Kidney tubule cell (primary cell): ENCODE measurements at regions not wholly inside any gene's neighbourhood (a gene's known extent, or its start where the extent isn't known, plus 50 kb on each side); places are given as distances from the start of the nearest gene placed in this dataset.
A peak's percentile ranks its signal among the peaks of the same experiment; 100 is the strongest.
"Not testable (repeated sequence)": the region's sequence is repeated elsewhere in the genome, so short reads cannot be mapped to it uniquely, and the experiment has no call there.

Experiments
- DNase-seq: peaks from one replicate; pipeline ENCODE4 v3.0.0-alpha.2; 2018; ENCODE audit warnings: low spot score

DNA sequence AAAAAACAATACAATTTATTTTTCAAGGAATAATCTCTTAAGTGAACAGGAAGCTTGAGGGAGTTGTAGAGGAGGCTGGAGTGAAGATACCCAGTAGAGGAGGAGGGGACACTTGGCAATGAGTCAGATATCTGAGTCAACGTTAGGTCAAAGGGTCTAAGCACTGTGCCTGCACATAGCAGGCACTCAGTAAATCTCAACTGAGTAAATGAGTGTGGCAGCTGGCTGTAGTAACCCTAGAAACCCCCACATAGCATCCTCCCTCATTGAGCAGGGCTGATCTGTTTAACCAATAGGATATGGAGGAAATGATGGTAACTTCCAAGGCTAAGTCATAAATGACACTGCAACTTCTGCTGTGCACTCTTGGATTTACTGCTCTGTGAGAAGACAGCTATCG lies 186.0 kb upstream of the FAM241A start:
- peak; percentile 84 for DNase-seq

DNA sequence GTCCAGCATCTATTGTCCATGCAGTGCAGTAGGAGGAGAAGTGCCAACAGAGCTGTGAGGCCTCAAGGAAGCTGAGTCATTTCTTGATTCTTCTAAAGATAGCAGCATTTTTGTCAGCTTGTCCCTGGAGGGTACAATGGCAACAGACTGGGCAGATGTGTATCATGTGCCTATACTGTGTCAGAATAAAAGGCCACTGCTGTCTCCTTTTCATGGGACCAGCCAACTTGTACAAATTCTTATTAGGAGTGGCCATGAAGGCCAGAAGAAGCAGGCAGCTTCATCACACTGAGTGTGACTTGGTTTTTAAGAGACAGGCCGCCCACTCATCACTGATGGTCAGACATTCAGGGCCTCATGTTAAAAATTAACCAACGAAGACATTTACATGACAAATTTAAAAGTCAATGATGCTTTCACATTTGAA lies 185.0 kb upstream of the FAM241A start:
- DNase-seq, result peak; percentile 30

DNA sequence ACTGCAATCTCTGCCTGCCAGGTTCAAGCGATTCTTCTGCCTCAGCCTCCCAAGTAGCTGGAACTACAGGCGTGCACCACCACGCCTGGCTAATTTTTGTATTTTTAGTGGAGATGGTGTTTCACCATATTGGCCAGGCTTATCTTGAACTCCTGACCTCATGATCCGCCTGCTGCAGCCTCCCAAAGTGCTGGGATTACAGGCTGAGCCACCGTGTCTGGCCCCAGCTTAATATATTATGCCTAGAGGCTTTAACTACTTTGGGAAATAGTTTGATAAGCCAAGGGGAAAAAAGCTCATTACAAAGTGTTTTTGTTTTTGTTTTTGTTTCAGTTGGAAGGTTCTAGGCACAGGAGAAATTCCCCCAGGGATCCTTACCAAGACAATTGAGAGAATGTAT lies 184.2 kb upstream of the FAM241A start:
- not testable (repeated sequence) for DNase-seq

DNA sequence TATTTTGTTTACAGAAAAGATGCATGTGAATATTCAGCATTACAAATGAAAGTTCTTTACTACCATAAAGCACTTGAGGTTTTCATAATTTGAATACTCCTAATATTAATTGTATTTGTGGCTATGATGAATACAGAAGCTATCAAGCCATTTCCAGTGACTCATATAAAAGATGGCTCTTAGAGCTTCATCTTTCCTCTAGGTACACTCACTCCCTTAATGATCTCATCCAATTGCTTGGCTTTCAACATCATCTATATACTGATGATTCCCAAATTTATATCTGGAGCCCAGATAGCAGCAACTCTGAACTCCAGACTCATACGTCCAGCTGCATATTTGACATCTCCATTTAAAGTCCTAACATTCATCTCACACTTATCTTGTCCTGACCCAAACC lies 183.4 kb upstream of the FAM241A start:
- no peak for DNase-seq

DNA sequence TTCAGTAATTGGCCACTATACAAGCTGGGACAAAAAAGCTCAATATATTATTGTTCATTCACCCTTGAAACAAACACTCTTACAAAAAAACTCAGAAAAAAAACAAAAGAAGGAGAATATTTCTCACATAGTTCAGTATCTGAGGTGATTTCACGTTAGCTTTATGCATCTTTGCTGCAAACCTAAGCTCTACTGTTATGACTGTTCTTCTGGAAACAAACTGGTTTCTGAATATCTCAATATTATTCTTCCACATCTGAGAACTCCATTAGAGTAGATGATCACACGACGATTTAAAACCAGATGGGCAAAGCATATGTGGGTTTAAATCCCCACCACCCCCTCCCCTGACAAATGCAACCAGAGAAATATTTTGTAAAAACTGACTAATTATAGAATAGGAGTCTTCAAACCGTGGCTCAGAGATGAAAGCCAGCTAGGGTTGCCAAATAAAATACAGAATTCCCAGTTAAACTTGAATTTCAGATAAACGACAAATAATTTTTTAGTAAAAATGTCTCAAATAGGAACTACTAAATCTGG lies 182.0 kb upstream of the FAM241A start:
- DNase-seq, result no peak

DNA sequence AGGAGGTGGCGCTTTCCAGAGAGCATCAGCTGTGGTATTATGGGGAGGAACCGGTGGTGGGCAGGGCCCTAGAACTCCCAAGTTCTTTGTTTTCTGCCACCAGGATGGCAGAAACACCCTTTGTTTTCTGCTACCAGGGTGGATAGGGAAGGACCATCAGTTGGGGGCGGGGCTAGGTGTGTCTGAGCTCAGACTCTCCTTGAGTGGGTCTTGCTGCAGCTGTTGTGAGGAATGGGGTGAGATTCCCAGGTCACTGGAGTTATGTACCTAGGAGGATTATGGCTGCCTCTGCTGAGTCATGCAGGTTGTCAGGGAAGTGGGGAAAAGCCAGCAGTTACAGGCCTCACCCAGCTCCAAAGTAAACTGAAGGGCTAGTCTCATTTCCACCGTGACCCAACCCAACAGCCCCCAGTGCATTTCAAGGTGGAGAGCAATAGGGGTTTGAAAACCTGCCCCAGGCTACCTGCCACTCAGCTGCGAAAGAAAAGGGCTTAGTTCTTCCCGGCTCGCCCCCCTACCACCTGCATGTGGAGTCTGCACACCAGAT lies 167.8 kb upstream of the FAM241A start:
- no peak for DNase-seq

DNA sequence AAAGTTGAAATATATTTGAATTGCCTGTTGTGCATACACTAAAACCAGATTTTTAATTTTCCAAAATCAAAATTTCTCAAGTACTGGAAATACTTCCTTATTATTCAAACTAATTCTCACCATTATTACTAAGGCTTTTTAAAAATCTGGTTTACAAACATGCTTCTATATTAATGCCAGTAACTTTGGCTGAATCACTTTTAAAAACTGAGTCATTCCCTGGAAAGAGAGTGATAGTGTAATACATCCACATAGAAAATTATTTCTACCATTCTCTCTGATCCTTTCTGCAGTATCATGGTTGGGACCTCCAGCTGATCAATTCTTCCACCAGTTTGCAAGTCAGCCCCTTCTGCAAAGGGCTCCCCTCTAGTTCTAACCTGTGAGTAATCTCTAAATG lies 165.3 kb upstream of the FAM241A start:
- DNase-seq, result no peak

DNA sequence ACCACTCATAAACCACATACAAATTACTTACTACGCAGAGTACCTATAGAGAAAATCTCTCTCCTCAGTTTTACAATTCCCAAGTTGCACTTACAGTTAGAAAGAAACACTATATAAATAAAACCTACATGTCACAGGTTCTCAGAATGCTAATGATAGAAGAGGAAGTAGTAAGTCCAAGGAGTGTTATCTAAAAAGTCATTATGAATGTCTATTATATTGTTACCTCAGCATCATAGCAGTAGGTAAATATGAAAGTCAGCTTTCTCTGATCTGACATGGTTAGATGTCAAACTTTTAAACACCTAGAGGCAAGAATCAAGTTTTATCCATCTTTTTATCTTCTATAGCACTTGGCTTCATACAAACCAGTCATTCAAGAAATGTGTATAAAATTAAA lies 163.2 kb upstream of the FAM241A start:
- DNase-seq, result no peak

DNA sequence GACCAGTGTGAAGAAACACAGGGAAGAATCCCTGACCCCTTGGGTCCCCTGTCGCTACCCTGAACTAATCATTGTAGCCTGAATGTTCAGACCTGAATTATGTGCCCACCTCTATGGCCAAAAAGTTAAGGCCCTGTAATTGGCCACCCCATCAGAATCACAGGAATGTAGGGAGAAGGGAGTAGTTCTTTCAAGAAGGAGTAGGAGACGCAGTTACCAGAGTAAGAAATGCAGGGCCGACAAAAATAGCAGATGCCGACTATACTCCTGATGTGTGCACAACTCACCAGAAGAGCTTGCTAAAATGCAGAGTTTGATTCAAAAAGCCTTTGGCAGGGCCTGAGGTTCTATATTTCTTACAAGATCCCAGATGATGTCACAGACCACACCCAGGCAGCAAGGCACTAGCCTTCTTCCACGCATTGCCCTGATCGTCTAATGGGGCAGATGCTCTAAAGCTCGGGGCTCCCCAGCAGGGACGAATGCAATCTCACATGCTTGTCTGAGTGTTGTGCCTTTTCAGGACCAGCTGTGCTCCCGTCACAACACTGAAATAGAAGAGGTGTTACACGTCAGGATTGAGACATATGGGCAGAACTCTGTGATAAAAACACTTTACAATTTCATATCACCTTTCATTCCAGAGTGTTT lies 161.0 kb upstream of the FAM241A start:
- no peak for DNase-seq

DNA sequence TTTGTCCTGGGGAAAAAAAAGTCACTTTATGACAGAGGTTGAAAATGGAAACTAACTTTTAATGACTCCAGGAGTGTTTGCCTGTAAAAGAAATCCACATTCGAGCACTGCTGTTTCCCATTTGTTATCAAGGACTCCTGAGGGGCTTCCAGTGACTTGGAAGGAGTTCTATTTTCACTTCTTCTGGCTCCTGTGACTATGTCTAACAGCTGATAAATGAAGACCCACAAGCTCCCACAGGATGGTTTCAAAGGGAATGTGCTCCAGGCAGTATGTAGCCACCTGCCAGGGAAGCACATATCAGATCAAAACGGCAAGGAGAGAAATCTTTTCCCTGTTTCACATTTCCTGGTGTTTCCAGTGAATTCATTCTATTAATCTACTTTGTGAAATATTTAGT lies 159.8 kb upstream of the FAM241A start:
- DNase-seq, result no peak

DNA sequence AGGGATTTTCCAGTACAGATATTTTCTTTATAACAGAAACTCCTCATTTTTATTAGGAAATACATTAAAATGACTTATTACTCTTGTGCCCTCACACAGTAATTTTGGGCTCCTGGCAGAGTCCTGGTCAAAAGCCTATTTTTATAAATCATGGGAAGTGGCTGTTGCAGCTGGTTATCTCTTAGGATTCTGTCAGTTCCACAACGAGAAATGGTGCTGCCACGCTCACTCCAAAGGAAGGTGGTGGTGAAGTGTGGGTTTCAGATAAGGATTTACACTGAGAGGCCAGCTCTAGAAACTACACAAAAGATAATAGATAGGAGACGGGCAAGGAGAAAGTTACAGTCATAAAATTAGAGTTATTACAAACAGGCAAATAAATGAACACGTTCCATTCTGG lies 159.2 kb upstream of the FAM241A start:
- no peak for DNase-seq

DNA sequence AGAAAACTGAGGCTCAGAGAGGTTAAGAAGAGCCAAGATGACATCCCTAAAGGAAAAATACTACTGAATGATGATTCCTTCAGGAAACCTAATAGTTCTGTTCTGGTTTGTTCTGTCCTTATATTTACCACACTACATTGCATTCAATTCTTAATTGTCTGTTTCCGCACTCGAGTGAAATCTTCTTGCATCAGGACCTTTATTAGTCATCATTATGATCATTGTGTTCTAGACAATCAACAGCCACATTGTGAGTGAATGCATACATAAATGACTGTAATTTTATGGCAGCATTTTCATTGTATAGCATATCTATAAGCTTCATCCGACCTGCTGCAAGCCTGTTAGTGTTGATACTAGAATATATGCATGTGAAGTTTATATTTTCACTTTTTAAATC lies 156.7 kb upstream of the FAM241A start:
- DNase-seq, result no peak

DNA sequence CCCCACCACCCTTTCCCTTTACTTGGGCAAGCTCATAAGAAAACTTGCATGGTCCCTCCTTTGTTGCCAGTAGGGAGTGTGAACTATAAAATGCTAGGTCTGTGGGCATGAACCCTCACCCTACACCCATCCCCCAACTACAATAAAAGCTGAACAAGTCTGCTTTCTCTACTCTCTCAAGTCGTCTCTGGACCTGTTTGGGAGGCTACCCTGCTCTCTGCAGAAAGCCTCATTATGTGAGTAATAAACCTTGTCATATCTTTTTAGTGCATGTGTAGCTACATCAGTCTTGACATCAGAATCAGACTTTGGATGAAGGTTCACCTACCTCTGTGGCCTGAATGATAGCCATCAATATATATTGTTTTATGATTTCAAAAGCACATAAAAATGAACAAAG lies 155.4 kb upstream of the FAM241A start:
- DNase-seq, result no peak

DNA sequence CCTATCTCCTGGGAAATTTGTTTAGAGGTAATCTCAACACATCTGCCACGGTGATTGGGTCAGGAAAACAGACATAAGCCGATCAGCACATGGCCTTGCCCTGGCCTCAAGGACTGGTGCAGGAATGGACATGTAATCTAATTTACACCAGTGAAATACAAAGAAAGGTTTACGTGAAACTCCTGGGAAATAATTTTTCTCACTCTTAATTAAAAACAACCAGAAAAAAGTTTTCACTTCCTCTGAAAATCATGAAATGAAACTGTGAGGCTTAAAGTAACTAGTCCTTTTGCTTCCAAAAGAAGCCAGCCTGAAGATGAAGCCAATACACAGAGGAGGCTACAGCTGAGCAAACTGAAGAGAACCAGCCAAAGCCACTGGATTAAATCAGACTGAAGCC lies 154.1 kb upstream of the FAM241A start:
- no peak for DNase-seq

DNA sequence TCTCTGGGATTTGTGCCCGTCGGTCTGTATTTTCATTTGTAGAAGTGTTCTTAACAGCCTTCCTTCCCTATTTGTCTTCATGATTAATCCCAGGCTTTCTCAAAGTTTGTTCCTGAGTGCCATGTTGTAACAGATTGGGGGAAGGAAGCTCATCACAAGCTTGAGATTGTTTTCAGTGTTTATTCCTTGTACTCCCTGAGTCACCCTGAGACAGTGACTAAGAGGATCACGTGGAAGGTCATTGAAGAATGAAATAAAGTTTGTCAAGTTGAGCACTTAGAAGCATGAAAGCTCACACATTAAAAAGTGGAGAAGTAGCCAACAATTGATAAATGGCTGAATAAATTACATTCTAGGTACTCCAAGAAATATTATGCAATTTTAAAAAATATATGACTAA lies 153.5 kb upstream of the FAM241A start:
- peak; percentile 71 for DNase-seq

DNA sequence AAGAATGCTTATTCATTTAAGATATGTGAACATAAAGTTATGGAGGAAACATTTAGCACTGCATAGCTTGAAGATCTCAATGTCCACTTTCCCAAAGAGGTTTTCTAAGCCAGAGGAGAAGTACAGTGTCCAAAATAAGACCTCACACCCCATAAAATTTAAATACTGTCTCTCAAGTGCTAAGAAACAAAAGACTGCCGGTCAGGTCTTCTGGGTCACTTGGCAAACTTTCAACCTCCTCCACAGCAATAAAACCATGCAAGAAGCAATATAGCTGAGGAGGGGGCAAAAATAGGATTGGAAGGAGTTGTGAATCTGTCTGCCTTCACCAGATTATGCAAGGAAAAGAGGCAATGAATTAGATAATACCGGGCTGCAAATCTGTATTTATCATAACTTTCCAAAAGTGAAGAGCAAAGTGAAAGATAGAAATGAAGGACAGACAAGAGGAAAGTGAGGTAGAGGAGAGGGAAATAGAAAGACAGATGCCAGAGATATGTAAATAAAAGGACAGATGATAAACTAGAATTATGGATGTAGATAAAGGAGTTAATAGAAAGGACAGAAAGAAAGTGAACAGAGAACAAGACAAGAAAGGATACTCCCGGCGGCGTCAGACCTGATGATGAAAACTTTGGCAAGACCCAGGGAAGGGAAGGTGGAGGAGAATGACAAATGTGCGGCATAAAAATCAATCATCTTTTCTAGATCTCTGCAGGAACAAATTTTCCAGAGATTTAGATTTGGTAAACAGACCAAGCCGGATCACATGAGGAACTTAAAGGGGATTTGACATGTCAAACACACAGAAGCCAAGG lies 152.7 kb upstream of the FAM241A start:
- DNase-seq, result no peak

DNA sequence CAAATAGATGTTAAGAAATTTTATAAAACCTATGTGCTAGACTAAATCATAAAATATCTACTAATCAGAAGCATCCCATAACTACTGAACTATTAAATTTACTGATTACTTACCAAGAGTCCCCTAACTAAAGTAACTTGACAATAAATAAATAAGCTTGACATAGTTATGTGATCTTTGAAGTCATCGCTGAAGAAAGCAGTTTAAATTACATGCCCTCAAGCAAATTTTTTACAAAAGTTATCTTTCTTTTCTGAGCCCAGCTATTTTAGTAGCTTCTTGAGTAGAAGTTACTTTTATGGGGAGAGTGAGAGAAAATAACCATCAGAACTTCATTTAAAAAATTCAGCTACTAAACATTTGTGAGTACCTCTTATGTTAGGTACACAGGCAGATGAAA lies 150.9 kb upstream of the FAM241A start:
- DNase-seq, result no peak

DNA sequence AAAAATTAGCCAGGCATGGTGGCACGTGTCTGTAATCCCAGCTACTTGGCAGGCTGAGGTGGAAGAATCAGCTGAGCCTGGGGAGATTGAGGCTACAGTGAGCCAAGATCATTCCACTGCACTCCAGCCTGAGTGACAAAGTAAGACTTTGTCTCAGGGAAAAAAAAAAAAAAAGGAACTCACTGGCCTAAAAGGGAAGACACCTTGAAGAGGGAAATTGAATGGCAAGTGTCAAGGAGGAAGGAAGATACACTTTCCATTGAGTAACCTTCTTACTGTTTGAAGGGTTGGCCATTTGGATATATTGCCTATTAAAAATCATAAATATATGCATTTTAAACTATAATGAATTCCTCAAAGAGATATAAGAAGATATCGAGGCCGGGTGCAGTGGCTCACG lies 147.5 kb upstream of the FAM241A start:
- DNase-seq, result no peak

DNA sequence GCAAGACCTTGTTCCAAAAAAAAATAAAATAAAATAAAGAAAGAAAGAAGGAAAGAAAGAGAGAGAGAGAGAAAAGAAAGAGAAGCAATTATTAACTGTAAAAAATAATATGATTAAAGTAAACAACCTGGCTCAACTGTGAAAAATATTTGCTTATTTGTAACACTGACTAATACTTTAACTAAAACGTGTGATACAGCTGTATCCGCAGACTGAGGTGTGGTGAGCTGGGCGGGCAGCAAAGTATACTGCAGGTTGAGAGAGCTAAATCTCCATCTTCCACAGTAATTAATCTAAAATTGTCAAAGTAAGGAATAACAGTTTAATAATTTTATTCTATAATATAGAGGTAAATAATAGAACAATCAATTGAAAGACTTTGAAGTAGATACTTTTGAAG lies 145.5 kb upstream of the FAM241A start:
- no peak for DNase-seq

DNA sequence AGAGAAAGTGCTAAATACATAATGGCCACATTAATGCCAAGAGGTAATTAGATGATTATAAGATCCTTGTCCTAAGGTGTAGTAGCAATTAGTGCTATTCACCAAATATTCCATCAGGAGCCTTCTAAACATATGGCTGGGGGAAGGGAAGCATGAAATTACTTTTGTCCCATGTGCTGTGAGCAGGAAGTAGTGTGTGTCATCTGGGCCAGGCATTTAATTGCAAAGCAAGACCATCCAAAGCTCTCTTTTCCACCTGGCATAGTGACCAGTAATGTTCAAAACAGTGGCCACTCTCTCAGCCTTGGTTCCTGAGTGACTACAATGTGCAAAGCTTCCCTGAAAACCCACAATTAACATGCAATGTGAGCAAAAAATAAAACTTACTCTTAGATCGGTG lies 144.2 kb upstream of the FAM241A start:
- DNase-seq, result no peak

DNA sequence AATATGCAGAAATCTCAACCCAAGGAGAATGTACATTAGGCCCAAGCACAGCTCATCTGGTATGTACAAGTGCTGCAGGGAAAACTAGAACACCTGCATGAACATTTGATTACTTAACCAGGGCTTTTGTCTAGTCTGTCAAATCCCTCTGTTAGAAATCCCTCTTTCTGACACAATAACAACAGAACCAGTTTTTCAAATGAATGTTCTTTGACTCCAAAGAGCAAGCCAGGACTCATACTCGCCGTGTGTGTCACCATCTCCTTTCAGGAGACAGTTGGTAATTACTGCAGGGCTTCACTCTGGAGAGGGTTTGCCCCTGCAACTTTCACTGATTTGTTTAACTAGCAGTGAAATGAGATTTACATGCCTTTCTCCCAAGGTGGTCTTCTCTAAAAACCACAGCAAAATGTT lies 143.0 kb upstream of the FAM241A start:
- no peak for DNase-seq

DNA sequence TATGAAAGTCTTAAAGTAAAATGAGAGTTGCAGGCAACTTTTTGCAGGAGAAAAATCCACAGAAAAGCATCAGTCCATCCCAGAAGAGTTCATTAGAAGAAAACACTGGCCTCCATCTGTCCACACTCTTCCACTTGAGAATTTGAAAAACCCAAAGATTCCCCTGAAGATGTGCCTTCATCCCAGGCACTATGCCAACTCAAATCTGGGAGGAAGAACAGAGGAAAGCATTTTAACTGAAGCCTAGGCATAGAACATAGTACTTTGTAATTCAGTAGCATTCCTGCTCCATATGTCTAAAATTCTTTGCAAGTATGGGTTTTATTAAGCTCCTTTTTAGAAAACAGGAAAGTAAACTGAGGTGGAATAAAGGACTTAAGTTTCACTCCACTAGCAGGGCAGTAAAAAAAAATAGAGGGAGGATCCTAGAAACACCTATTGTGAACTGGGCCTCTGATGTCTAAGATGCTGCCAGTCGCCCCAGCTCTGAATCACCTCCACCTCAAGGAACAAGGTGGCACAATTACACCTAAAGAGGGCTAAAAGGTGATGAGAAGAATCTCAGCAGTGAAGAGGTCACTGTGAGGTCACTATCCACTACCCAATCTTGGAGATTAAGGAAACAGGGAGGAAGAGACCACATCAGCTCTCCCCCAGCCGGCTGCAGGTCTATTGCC lies 141.9 kb upstream of the FAM241A start:
- DNase-seq, result no peak

DNA sequence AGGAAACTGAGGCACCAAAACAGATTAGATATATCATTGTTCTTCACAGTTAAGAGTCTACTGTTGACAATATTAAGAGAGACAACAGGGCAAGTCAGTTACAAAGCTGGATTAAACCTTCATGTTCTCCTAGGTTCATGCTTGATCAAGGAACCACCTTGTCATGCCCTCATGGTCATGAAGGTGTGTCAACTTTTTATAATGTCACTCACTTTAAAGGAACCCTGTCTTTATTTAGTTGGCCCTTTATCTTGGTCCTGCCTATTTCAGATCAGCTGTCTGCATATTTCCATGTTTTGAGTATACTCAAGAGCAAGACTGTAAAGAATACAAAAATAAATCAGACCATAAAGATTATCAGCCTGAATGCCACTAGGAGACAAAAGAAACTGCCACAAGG lies 140.2 kb upstream of the FAM241A start:
- no peak for DNase-seq
